PFSK-1 (cell line): ENCODE measurements at regions not wholly inside any gene's neighbourhood (a gene's known extent, or its start where the extent isn't known, plus 50 kb on each side); places are given as distances from the start of the nearest gene placed in this dataset.

Experiments used
- FOXP2 ChIP-seq: optimal IDR thresholded peaks from 2 replicates; pipeline ENCODE3; 2011; ENCODE audit warnings: borderline replicate concordance, control low read depth, inconsistent platforms; ENCODE audit not compliant: insufficient read depth; ENCODE audit errors: extremely low read length, extremely low read depth
- POLR2AphosphoS5 ChIP-seq: IDR thresholded peaks from 2 replicates; pipeline ENCODE4 v1.6.1; 2012; ENCODE audit warnings: low read depth, mild to moderate bottlenecking, control low read depth, low read length, moderate library complexity
- SIN3A ChIP-seq: IDR thresholded peaks from 2 replicates; pipeline ENCODE4 v1.6.1; 2012; ENCODE audit warnings: mild to moderate bottlenecking, low read length, moderate library complexity, borderline replicate concordance; ENCODE audit not compliant: insufficient read depth
- TAF1 ChIP-seq: IDR thresholded peaks from 2 replicates; pipeline ENCODE4 v1.6.1; 2012; ENCODE audit warnings: low read length, control low read depth, borderline replicate concordance; ENCODE audit not compliant: insufficient read depth
- TF ChIP-seq, protein P1 (sequence below), 2 experiments: IDR thresholded peaks; 2 replicates each; pipeline versions ENCODE4 v1.6.1 to v1.8.0; 2011 to 2012; ENCODE audit warnings: low read depth in 2 of 2, low read length in 2 of 2, control low read depth in 1 of 2, inconsistent platforms in 1 of 2, mild to moderate bottlenecking in 1 of 2, moderate library complexity in 1 of 2; ENCODE audit not compliant: insufficient read depth in 1 of 2

- no peak for TF ChIP-seq TAF1
- TF ChIP-seq, protein P1, sequence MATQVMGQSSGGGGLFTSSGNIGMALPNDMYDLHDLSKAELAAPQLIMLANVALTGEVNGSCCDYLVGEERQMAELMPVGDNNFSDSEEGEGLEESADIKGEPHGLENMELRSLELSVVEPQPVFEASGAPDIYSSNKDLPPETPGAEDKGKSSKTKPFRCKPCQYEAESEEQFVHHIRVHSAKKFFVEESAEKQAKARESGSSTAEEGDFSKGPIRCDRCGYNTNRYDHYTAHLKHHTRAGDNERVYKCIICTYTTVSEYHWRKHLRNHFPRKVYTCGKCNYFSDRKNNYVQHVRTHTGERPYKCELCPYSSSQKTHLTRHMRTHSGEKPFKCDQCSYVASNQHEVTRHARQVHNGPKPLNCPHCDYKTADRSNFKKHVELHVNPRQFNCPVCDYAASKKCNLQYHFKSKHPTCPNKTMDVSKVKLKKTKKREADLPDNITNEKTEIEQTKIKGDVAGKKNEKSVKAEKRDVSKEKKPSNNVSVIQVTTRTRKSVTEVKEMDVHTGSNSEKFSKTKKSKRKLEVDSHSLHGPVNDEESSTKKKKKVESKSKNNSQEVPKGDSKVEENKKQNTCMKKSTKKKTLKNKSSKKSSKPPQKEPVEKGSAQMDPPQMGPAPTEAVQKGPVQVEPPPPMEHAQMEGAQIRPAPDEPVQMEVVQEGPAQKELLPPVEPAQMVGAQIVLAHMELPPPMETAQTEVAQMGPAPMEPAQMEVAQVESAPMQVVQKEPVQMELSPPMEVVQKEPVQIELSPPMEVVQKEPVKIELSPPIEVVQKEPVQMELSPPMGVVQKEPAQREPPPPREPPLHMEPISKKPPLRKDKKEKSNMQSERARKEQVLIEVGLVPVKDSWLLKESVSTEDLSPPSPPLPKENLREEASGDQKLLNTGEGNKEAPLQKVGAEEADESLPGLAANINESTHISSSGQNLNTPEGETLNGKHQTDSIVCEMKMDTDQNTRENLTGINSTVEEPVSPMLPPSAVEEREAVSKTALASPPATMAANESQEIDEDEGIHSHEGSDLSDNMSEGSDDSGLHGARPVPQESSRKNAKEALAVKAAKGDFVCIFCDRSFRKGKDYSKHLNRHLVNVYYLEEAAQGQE (IDR thresholded peaks at IDR 0.05; ENCODE audit: insufficient read depth in 1 of 2, low read depth in 2 of 2, low read length in 2 of 2) = no peak
- no peak for TF ChIP-seq FOXP2
- no peak for TF ChIP-seq POLR2AphosphoS5
- TF ChIP-seq SIN3A = no peak
These were observed 209.9 kb upstream of the CDH20 start for GRCh38 chr18:61123309-61123708.

DNA sequence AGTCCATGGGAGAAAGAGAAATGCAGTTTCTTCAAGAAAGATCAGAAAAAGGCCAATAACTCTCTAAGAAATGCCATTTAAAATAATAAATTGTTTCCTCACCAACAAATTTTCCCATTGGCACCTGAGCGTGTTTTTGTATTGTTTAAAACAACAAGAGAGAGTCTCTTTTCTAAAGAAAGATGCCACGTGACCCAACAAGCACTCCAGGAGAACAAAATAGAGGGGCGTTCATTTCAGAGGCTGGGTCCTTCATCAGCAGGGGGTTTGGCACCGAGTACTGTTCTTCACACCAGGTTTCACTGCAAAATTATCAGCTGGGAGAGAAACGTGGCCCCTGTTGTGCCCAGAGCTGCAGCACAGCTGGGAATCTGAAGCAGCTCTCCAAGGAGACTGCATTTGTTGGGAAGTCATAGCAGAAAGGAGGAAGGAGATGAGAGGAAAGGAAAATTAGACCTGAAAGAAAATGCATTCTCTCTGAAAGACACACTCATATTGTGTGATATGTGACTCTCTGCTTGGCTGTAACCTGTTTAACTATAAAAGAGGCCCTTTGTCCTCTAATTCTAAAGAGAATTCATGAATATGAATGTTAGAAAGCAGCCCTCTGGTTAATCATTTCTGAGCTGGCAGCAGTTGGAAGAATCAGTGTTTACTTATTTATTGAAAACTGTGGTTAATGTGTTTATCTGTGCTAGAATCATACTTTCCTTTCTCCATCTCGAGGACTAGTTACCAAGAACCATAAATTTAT lies 205.3 kb upstream of the CDH20 start:
- TF ChIP-seq SIN3A (no peak), POLR2AphosphoS5 (no peak), TAF1 (no peak), FOXP2 (no peak)
- TF ChIP-seq, protein P1 (IDR thresholded peaks at IDR 0.05; ENCODE audit: insufficient read depth in 1 of 2, low read depth in 2 of 2, low read length in 2 of 2) = no peak

GRCh38 chr18:61129001-61129400 lies 204.2 kb upstream of the CDH20 start:
- TF ChIP-seq FOXP2 (no peak), SIN3A (no peak), TAF1 (no peak), POLR2AphosphoS5 (no peak)
- TF ChIP-seq, protein P1 (IDR thresholded peaks at IDR 0.05; ENCODE audit: insufficient read depth in 1 of 2, low read depth in 2 of 2, low read length in 2 of 2) = no peak

DNA sequence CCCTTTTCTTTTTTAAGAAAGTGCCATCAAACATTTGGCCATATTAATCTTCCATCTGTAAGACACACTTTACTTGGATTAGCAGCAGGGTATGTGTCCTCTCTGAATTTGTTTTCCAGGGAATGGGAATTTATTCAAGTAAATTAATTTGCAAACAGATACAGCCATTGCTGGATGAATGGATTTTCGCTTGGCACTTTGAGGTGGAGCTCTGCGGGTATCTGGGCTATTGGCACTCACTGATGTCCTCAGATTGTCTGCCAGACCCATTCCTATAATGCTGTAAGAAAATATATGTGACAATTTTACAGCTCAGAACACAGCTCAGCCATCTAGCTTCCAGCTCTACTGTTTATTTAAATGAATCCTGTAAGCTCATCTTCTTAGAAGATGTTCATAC lies 201.2 kb upstream of the CDH20 start:
- TF ChIP-seq, protein P1 (IDR thresholded peaks at IDR 0.05; ENCODE audit: insufficient read depth in 1 of 2, low read depth in 2 of 2, low read length in 2 of 2) = no peak
- TF ChIP-seq FOXP2 (no peak), SIN3A (no peak), TAF1 (no peak), POLR2AphosphoS5 (no peak)

- TF ChIP-seq TAF1 (no peak), FOXP2 (no peak), SIN3A (no peak), POLR2AphosphoS5 (no peak)
- TF ChIP-seq, protein P1 (IDR thresholded peaks at IDR 0.05; ENCODE audit: insufficient read depth in 1 of 2, low read depth in 2 of 2, low read length in 2 of 2) = no peak
These were observed 199.4 kb upstream of the CDH20 start for GRCh38 chr18:61133783-61134182.
